ENCODE measurements at regions not wholly inside any gene's neighbourhood (a gene's known extent, or its start where the extent isn't known, plus 50 kb on each side); places are given as distances from the start of the nearest gene placed in this dataset.

GRCh38 chr22:49547751-49548239, 279.9 kb downstream of the BRD1 start:
- no peak for DNase-seq (ENCODE audit: low spot score)

DNA sequence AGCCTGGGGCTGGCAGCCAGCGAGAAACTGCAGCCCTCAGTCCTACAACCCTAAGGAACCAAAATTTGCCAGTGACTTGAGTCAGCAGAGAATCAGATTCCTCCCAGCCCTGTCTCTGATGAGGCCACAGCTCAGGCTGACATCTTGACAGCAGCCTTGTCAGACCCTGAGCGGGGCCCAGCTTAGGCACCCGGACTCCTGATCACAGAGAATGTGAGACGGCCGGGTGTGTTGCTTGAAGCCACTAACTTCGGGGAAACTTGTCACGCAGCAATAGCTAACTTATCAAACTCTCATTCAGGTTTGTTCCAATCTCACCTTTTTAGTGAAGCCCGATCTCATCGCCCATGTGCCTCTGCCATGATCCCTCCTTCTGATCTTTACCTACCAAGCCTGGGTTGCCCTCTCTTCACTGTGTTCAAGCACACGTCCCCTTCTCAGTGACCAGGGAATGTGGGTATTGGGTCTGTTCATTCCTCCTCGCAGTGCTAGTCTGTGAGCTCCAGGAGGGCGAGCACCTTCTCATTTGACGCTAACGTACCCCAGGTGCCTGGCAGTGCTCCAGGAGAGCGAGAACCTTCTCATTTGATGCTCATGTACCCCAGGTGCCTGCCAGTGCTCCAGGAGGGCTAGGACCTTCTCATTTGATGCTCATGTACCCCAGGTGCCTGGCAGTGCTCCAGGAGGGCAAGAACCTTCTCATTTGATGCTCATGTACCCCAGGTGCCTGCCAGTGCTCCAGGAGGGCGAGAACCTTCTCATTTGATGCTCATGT, 280.7 kb downstream of the BRD1 start:
- no peak for DNase-seq (ENCODE audit: low spot score)

DNA sequence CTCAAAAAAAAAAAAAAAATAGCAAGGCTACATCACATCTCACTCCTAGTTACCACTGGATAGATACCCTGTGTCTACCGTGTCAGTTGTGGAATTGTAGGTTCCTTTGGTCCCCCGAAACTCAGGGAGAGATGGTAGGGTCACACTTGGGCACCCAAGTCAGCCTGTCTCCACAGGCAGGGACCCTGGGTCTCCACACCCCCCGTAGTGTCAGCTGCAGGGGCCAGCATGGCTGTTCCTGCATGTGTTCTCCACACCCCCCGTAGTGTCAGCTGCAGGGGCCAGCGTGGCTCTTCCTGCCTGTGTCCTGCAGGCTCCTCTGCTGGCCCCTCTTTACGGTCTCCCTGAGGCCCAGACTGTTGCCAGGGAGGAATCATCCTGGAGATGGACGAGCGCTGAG, 282.1 kb downstream of the BRD1 start:
- no peak for DNase-seq (ENCODE audit: low spot score)

- DNase-seq (ENCODE audit: low spot score) = no peak
These were observed 283.4 kb downstream of the BRD1 start for GRCh38 chr22:49544286-49544685.

DNA sequence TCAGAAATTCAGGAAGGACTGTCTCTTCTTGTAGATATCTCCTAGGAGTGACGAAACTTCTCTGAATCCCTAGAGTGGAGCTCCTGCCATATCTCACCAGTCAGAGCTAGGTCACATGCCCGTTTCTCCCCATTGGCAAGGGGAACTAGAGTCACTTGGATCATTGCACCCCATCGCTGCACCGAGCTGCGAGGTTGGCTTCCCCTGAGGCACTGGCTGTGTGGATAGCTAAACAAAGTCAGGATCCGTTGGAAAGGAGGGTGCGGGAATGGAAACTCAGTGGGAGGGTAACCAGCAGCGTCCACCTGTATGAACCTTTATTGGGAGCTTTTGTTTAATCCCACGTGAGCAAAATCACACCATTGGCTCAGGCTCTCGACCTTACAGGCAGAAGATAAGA, 283.8 kb downstream of the BRD1 start:
- no peak for DNase-seq (ENCODE audit: low spot score)

DNA sequence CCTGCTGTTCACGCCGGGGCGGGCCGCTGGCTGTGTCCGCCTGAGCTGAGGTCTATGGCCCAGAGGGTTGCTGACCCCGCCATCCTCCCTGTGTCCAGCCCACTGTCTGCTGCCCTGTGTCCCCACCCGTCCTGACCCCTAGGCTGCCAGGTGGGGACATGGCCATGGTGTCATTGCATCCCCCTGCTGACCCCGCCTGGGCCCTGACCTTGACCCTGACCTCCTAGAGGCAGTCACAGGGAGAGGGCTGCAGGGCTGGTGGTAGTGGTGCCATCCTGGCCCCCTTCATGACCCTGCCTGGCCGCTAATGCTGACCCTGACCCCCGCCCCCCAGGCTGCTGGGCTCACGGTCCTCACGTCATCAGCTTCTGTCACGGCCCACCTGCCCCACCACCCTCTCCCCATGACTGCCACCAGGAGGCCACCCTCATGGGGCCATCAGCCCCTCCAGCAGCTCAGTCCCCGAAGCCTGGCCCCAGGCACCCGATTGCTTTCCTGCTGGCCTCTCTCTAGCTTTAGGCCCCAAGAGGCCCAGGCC, 285.9 kb downstream of the BRD1 start:
- no peak for DNase-seq (ENCODE audit: low spot score)

DNA sequence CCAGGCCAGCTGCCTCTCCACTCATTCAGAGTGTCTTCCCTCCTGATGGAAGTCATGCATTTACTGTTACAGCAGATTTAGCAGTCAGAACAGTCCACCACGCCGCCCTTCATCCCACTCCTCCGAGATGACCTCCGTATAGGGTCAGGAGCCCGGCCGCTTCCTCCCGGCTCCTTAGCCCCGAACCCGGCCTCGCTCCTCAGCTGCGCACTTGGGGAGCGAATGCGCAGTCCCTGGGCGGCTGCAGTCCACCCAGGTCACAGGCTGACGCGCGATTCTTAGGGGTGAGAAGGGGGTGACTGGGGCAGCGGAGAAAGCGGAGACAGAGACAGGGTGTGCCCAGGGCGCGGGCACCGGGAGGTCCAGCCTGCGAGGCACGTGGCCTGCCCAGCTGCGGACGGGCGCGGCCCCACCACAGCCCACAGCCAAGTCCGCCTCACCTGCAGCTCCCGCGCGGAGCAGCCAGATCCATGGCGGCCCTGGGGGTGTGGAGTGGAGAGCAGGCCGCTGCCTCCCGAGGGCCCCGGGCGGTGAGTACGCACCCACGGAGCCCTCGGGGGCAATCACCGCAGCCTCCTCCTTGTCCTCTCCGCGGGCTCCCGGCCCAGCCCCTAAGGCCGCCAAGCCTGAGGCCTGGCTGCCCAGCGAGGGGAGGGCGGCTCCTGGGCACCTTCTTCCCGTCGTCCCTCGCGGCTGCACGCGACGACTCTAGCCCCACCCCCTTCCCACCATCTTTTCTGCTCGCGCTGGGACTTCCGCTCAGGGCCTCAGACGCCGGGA, 286.6 kb downstream of the BRD1 start:
- DNase-seq (ENCODE audit: low spot score) = no peak

DNA sequence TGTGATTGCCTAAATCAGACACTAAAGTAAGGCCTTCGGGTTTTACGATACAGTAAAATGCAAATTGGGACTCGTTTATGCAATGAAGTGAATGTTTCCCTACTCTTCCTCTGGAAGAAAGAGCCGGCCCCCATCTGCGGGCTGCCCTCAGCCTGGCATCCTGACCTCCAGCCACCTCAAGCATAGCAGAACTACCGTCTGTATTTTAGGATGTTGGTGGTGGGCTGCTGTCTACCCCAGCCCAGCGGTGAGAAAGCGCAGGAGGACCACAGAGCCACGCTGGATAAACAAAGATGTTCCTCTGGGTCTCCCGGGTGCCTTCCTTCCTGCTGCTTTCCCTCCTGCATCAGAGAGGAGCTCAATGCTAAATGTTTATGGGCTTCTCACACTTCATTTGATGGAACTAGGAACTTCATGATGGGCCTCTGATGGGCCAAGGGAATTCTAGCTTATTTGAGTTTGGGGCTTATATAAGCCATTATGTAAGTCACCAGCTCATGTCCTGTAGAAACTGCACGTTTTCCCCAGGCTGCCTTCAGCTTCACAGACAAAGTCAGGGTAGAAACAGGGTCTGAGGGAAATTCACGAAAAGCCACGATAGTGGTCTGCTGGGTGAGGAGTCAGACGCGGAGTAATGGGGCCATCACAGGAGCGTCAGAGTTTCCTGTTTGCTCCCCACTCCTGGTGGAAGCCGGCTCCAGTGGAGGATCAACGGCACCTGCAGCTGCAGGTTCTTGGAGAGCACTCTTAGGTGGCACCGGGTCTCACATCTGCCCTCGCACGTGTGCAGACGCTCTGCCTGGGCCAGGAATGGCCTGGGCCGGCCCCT, 287.4 kb downstream of the BRD1 start:
- no peak for DNase-seq (ENCODE audit: low spot score)

- no peak for DNase-seq (ENCODE audit: low spot score)
These were observed 289.7 kb downstream of the BRD1 start for GRCh38 chr22:49538006-49538405.

DNA sequence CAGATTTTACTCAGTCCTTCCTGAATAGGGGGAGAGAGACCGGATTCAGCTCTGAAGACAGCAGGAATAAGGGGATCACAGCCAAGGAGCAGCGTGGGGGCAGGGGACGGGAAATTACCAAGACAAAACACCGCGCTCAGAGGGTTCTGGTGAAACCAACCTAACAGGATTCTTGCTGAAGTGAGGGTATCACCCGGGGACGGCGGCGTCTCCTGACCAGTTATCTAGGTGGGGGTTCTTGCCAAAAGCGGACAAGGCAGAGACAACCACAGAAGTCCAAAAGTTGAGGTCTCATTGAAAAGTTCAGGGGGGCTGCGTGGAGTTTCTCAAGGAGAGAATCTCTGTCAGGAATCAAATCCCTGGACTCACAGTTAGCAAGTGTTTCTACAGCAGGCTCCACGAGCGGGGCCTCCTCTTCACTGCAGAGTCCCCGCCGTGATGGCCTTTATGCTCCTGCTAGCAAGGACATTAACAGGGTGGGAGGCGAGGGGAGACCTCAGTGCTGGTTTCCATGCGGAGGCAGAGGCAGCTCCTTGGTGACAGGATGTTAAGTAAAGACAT, 291.0 kb downstream of the BRD1 start:
- DNase-seq (ENCODE audit: low spot score) = no peak

- no peak for DNase-seq (ENCODE audit: low spot score)
These were observed 292.0 kb downstream of the BRD1 start for GRCh38 chr22:49535527-49536125.

GRCh38 chr22:49535126-49535525, 292.5 kb downstream of the BRD1 start:
- DNase-seq (ENCODE audit: low spot score) = no peak

GRCh38 chr22:49534386-49534785, 293.3 kb downstream of the BRD1 start:
- no peak for DNase-seq (ENCODE audit: low spot score)

- no peak for DNase-seq (ENCODE audit: low spot score)
These were observed 293.8 kb downstream of the BRD1 start for GRCh38 chr22:49533886-49534285.

GRCh38 chr22:49532869-49533802, 294.5 kb downstream of the BRD1 start:
- DNase-seq (ENCODE audit: low spot score) = no peak

DNA sequence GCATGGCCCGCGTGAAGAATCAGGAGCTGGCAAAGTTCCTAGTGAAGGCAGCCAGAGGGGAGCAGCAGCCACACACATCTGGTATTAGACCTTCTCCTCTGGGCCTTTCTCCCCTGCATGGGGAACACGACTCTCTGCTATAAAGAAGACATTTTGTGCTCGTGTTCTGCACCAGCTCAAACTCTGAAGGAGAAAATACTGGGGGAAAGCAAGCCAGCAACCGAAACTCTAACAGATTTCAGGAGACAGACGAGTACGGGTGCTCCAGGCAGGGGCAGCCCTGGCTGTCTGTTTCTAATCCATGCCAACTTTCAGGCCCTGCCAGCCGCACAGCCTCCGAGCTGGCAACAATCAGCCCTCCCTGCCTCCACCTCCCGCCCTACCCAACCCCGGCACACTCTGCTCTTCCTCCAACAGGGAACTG, 296.3 kb downstream of the BRD1 start:
- no peak for DNase-seq (ENCODE audit: low spot score)

DNA sequence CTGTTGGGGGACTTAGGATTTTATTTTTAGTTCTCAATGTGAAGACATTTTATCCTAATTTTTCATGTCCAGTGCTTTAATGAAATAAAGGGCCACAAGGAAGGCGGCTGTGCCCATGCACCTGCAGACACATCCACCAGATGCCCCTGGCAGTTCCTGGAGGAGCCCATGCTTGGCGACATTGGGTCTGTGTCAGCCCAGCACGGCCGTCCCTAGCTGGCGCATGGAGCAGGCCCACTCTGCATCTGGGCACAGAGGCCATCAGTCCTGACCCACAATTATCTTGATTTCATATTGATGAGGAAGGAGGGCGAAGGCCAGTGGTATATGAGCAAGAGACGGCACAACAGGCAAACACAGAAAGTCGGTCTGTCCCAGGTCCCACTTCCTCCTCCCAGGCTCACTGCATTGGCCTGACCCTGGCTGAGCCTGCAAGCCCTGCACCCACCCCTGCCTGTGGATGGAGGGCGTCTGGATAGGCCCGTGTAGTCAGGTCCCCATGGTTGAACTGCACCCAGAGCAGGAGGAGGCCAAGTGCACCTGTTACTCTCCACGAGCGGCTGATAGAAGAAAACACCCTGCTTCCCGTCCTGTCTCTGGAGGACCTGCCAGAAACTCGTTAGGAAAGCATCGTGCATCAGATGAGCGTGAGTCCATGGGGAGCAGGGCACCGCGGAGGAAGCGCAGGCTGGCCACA, 296.9 kb downstream of the BRD1 start:
- DNase-seq (ENCODE audit: low spot score) = no peak

DNA sequence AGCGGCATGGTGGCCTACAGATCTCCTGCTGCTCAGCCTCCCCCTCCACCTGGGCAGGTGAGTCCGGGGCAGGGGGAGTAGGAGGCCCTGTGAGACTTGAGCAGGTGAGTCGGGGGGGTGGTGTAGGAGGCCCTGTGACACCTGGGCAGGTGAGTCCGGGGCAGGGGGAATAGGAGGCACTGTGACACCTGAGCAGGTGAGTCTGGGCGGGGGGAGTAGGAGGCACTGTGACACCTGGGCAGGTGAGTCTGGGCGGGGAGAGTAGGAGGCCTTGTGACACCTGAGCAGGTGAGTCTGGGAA, 299.3 kb downstream of the BRD1 start:
- no peak for DNase-seq (ENCODE audit: low spot score)

DNA sequence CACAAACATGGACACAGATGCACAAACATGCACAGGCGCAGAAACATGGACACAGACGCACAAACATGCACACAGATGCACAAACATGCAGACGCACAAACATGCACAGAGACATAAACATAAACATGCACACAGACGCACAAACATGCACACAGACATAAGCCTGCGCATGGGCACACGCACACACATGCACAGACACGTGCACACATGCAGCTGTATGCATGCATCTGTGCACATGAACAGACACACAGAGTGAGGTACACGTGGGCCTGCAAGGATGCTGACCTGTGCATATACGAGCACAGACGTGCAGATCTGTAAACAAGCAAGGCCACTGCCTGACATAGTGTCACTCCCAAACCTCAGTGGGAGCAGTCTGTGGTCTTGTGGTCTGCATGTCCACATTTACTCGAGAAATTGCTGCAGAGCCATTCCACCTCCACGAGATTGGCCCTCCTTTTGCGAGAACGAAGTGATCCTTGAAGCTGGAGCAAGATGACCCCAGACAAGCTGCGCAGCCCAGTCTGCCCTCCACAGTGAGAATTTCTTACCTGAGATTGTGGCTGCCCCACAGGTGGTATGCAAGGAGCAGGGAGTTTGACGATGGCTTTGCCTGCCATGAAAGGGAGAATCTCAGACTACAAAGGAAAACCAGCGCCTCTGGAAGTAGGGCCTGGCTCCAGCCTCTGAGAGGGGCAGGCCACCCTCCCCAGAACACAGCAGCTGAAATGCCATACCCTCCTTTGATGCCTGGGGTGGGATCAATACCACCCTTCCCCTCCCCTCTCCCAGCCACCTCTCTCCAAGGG, 299.9 kb downstream of the BRD1 start:
- DNase-seq (ENCODE audit: low spot score) = no peak

Data from AG08396 (cell line).